Endodermal cell (in vitro differentiated cells): ENCODE measurements at regions not wholly inside any gene's neighbourhood (a gene's known extent, or its start where the extent isn't known, plus 50 kb on each side); places are given as distances from the start of the nearest gene placed in this dataset.

ENCODE experiments used
- DNase-seq: peaks from one replicate; pipeline ENCODE4 v3.0.0-alpha.2; 2017
- H3K27ac ChIP-seq: 2 replicates; pipeline ENCODE4 v1.5.1; 2013; ENCODE audit warnings: mild to moderate bottlenecking, low read depth, low read length, moderate library complexity
- H3K27me3 ChIP-seq: 2 replicates; pipeline ENCODE4 v1.6.1; 2013; ENCODE audit warnings: mild to moderate bottlenecking, low read length, moderate library complexity; ENCODE audit not compliant: insufficient read depth, control insufficient read depth, poor library complexity, severe bottlenecking
- H3K36me3 ChIP-seq: 2 replicates; pipeline ENCODE4 v1.7.0; 2013; ENCODE audit warnings: mild to moderate bottlenecking, low read length, moderate library complexity; ENCODE audit not compliant: control insufficient read depth, insufficient read depth
- H3K4me1 ChIP-seq: one replicate; pipeline ENCODE4 v1.7.0; 2013; ENCODE audit warnings: low read length; ENCODE audit not compliant: control insufficient read depth, insufficient read depth
- H3K4me3 ChIP-seq: 2 replicates; pipeline ENCODE4 v1.5.1; 2013; ENCODE audit warnings: mild to moderate bottlenecking, low read length, moderate library complexity
- H3K9ac ChIP-seq: 2 replicates; pipeline ENCODE4 v1.6.1; 2013; ENCODE audit warnings: mild to moderate bottlenecking, low read length, moderate library complexity; ENCODE audit not compliant: poor library complexity, severe bottlenecking; ENCODE audit errors: extremely low read depth
- H3K9me3 ChIP-seq: 2 replicates; pipeline ENCODE4 v1.6.1; 2013; ENCODE audit warnings: mild to moderate bottlenecking, low read length, moderate library complexity; ENCODE audit not compliant: control insufficient read depth
- H3K27ac Mint-ChIP-seq: 2 replicates; pipeline ENCODE4 v1.8.0; 2020; ENCODE audit warnings: mixed read lengths
- H3K27me3 Mint-ChIP-seq: 2 replicates; pipeline ENCODE4 v1.8.0; 2021; ENCODE audit warnings: mild to moderate bottlenecking, mixed read lengths; ENCODE audit not compliant: insufficient read depth
- H3K36me3 Mint-ChIP-seq: 2 replicates; pipeline ENCODE4 v1.8.0; 2020; ENCODE audit warnings: low read depth, mixed read lengths
- H3K4me1 Mint-ChIP-seq: 2 replicates; pipeline ENCODE4 v1.8.0; 2020; ENCODE audit warnings: mixed read lengths
- H3K4me3 Mint-ChIP-seq: 2 replicates; pipeline ENCODE4 v1.8.0; 2020; ENCODE audit warnings: mild to moderate bottlenecking, moderate library complexity, mixed read lengths
- H3K9me3 Mint-ChIP-seq: 2 replicates; pipeline ENCODE4 v1.8.0; 2020; ENCODE audit warnings: mild to moderate bottlenecking, mixed read lengths
- WGBS, 2 experiments: methylation state at CpG; one replicate each; pipeline versions ENCODE4 v1.1.5 to v1.1.7; 2013; ENCODE audit warnings: missing lambda C conversion rate in 2 of 2, mixed read lengths in 1 of 2; ENCODE audit not compliant: insufficient coverage in 1 of 2, insufficient read length in 1 of 2; 5-methylcytosine and 5-hydroxymethylcytosine counted together
- TF ChIP-seq, protein P1 (sequence below): fragments of 200-600 bp; sonication (generic); conservative IDR thresholded peaks from 2 replicates; pipeline ENCODE4 v1.5.0; 2021; ENCODE audit warnings: antibody characterized with exemption, mild to moderate bottlenecking

DNA sequence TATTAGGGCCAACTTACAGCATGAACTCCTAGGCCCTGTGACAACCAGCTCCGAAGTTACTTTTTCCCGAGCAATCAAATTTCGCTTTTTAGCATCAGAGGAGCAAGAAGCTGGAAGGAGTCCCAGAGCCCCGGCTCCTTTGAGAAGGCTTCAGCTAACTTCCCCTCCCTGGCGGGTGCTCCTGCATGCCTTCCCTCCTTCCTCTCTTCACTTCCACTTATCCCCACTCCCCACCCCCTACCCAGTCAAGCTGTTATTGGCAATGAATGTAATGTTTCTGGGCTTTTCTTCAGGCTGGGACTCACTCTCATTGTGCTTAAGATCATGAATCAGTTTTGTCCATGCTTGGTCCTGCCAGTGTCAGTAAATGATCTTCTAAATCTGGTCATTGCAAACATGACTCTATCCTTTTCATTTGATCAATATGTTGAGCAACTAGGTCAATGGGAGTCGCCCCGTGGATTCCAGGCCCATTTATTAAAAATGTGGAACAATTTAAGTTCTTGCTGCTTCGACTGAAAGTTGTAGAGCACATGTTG, 94.5 kb upstream of the TSPAN2 start:
- H3K9me3 ChIP-seq, result no peaks in the 10 kb centered on the region
- no peak overlapping the region for H3K4me3 ChIP-seq
- Mint-ChIP-seq H3K4me3 (no peak overlapping the region), H3K9me3 (no peaks in the 10 kb centered on the region), H3K4me1 (peaks cover 2% of the 10 kb centered on the region), H3K27me3 (no peaks in the 10 kb centered on the region), H3K27ac (no peak overlapping the region), H3K36me3 (no peaks in the 10 kb centered on the region)
- no peaks in the 10 kb centered on the region for H3K4me1 ChIP-seq
- DNase-seq, result no peak
- no peaks in the 10 kb centered on the region for H3K36me3 ChIP-seq
- H3K9ac ChIP-seq, result no peak overlapping the region
- H3K27ac ChIP-seq, result no peak overlapping the region
- TF ChIP-seq, protein P1, sequence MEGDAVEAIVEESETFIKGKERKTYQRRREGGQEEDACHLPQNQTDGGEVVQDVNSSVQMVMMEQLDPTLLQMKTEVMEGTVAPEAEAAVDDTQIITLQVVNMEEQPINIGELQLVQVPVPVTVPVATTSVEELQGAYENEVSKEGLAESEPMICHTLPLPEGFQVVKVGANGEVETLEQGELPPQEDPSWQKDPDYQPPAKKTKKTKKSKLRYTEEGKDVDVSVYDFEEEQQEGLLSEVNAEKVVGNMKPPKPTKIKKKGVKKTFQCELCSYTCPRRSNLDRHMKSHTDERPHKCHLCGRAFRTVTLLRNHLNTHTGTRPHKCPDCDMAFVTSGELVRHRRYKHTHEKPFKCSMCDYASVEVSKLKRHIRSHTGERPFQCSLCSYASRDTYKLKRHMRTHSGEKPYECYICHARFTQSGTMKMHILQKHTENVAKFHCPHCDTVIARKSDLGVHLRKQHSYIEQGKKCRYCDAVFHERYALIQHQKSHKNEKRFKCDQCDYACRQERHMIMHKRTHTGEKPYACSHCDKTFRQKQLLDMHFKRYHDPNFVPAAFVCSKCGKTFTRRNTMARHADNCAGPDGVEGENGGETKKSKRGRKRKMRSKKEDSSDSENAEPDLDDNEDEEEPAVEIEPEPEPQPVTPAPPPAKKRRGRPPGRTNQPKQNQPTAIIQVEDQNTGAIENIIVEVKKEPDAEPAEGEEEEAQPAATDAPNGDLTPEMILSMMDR, result no peak
- no peaks in the 10 kb centered on the region for H3K27me3 ChIP-seq
- 93 to 97% methylated on average over 7 to 8 of the region's 8 CpGs for WGBS, 2 experiments

DNA sequence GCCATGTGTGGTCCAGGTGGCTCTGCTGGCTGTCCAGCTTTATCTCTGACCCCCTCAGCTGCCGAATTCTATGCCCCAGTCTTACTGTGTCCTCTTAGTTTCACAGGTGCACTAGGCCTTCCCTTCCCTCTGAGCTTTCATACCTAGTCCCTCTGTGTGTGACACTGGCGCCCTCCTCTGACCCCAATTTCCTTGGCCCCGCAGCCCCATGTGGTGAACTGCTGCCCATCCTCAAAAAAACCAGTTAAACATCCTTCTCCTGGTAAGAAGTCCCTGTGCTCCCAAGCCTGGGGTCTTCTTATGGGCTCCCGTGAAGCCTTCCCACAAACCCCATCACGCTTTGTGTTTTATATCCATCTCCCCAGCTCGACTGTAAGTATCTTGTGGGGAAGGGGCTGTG, 93.9 kb upstream of the TSPAN2 start:
- H3K4me3 ChIP-seq, result no peak overlapping the region
- H3K27me3 ChIP-seq, result no peaks in the 10 kb centered on the region
- TF ChIP-seq, protein P1, result peak; percentile 72
- Mint-ChIP-seq H3K27me3 (no peaks in the 10 kb centered on the region), H3K27ac (no peak overlapping the region), H3K9me3 (no peaks in the 10 kb centered on the region), H3K4me3 (no peak overlapping the region), H3K36me3 (no peaks in the 10 kb centered on the region), H3K4me1 (no peaks in the 10 kb centered on the region)
- H3K27ac ChIP-seq, result no peak overlapping the region
- WGBS, 2 experiments, result 82 to 84% methylated on average over 3 to 6 of the region's 6 CpGs
- no peak overlapping the region for H3K9ac ChIP-seq
- no peaks in the 10 kb centered on the region for H3K36me3 ChIP-seq
- H3K4me1 ChIP-seq, result no peaks in the 10 kb centered on the region
- no peaks in the 10 kb centered on the region for H3K9me3 ChIP-seq
- peak; percentile 85 for DNase-seq

DNA sequence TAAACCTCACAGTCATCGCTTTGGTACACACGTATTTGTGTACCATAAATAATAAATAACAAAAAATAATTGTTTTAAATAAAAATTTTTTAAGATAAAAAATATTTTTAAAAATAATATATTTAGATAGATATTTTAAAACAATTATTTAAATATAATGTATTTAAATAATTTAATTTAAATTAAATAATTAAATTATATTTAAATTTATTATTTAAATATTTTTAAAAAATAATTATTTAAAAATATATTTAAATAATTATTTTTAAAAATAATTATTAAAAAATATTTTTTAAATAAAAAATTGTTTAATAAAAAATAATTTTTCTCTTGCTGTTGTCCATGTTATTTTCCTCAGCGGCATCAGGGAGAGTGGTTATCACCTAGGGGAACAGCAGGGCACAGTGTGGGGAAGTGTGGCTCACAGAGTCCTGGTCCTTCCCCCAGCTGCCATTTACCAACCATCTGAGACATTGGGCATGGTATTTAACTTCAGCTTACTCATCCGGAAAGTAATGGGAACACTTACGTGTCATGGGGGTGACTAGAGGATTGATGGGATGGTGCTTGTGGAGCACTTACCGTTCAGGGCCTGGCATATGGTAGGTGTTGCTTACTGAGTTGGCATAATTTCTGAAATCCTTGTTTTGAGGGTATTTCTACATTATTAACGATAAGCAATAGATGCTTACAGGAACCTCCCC, 92.9 kb upstream of the TSPAN2 start:
- no peaks in the 10 kb centered on the region for H3K4me1 ChIP-seq
- Mint-ChIP-seq H3K27ac (no peak overlapping the region), H3K4me1 (no peaks in the 10 kb centered on the region), H3K36me3 (no peaks in the 10 kb centered on the region), H3K27me3 (no peaks in the 10 kb centered on the region), H3K4me3 (no peak overlapping the region), H3K9me3 (no peaks in the 10 kb centered on the region)
- no peaks in the 10 kb centered on the region for H3K27me3 ChIP-seq
- H3K36me3 ChIP-seq, result no peaks in the 10 kb centered on the region
- DNase-seq, result no peak
- 88 to 91% methylated on average over 4 to 5 of the region's 7 CpGs for WGBS, 2 experiments
- H3K9me3 ChIP-seq, result no peaks in the 10 kb centered on the region
- H3K4me3 ChIP-seq, result no peak overlapping the region
- H3K27ac ChIP-seq, result no peak overlapping the region
- H3K9ac ChIP-seq, result no peak overlapping the region
- TF ChIP-seq, protein P1, result no peak
